ENCODE measurements at regions not wholly inside any gene's neighbourhood (a gene's known extent, or its start where the extent isn't known, plus 50 kb on each side); places are given as distances from the start of the nearest gene placed in this dataset.

GRCh38 chr2:167890739-167891138 is 356.7 kb downstream of the STK39 start:
- Histone ChIP-seq H3K36me3 (ENCODE audit: insufficient read depth, low read length) (no peaks in the 10 kb centered on the region), H3K27me3 (ENCODE audit: control insufficient read depth in 1 of 2, insufficient read depth in 2 of 2, low read length in 2 of 2) (no peaks in the 10 kb centered on the region), H3K27ac (ENCODE audit: low read depth in 1 of 2, low read length in 2 of 2) (no peak overlapping the region), H3K9me3 (ENCODE audit: control insufficient read depth in 1 of 2, insufficient read depth in 1 of 2, low read length in 2 of 2) (peaks cover 0 to 7% of the 10 kb centered on the region in 2 experiments), H3K4me3 (ENCODE audit: low read length) (no peak overlapping the region), H3K4me1 (ENCODE audit: insufficient read depth, low read length) (no peaks in the 10 kb centered on the region)
- ChIA-PET POLR2A (no interaction called here), CTCF (no interaction called here)
- no peak for ATAC-seq (ENCODE audit: poor library complexity)
- peaks cover 22% of the 10 kb centered on the region for H3K27me3 Mint-ChIP-seq
- intact Hi-C loops (cut with DNase I, micrococcal nuclease): no loop called here
- no peak overlapping the region for H3K27ac Mint-ChIP-seq
- H3K4me3 Mint-ChIP-seq: no peak overlapping the region
- no peaks in the 10 kb centered on the region for H3K36me3 Mint-ChIP-seq (ENCODE audit: low read depth)
- no peak for TF ChIP-seq CTCF (IDR thresholded peaks at IDR 0.05)
- H3K4me1 Mint-ChIP-seq (ENCODE audit: low read depth): no peaks in the 10 kb centered on the region
- peaks cover 7% of the 10 kb centered on the region for H3K9me3 Mint-ChIP-seq
- DNase-seq: no peak

- ChIA-PET CTCF (no interaction called here), POLR2A (no interaction called here)
- ATAC-seq (ENCODE audit: poor library complexity): no peak
- no peak overlapping the region for H3K4me3 ChIP-seq (ENCODE audit: low read length)
- no peaks in the 10 kb centered on the region for H3K4me1 ChIP-seq (ENCODE audit: insufficient read depth, low read length)
- Mint-ChIP-seq H3K4me1 (ENCODE audit: low read depth) (no peaks in the 10 kb centered on the region), H3K9me3 (no peaks in the 10 kb centered on the region), H3K27ac (no peak overlapping the region), H3K27me3 (no peaks in the 10 kb centered on the region), H3K4me3 (no peak overlapping the region), H3K36me3 (ENCODE audit: low read depth) (no peaks in the 10 kb centered on the region)
- no peaks in the 10 kb centered on the region for H3K36me3 ChIP-seq (ENCODE audit: insufficient read depth, low read length)
- H3K9me3 ChIP-seq (ENCODE audit: control insufficient read depth in 1 of 2, insufficient read depth in 1 of 2, low read length in 2 of 2): no peaks in the 10 kb centered on the region
- no peak for TF ChIP-seq CTCF (IDR thresholded peaks at IDR 0.05)
- intact Hi-C loops (cut with DNase I, micrococcal nuclease): no loop called here
- no peak overlapping the region for H3K27ac ChIP-seq (ENCODE audit: low read depth in 1 of 2, low read length in 2 of 2)
- DNase-seq: no peak
- no peaks in the 10 kb centered on the region for H3K27me3 ChIP-seq (ENCODE audit: control insufficient read depth in 1 of 2, insufficient read depth in 2 of 2, low read length in 2 of 2)
Measured at GRCh38 chr2:167880415-167880814, 367.0 kb downstream of the STK39 start.

- H3K36me3 ChIP-seq (ENCODE audit: insufficient read depth, low read length): no peaks in the 10 kb centered on the region
- H3K27me3 Mint-ChIP-seq: peaks cover 4% of the 10 kb centered on the region
- H3K27ac ChIP-seq (ENCODE audit: low read depth in 1 of 2, low read length in 2 of 2): no peak overlapping the region
- no peaks in the 10 kb centered on the region for H3K36me3 Mint-ChIP-seq (ENCODE audit: low read depth)
- no peaks in the 10 kb centered on the region for H3K9me3 ChIP-seq (ENCODE audit: control insufficient read depth in 1 of 2, insufficient read depth in 1 of 2, low read length in 2 of 2)
- ChIA-PET POLR2A (no interaction called here), CTCF (no interaction called here)
- DNase-seq: no peak
- no peak overlapping the region for H3K27ac Mint-ChIP-seq
- no peaks in the 10 kb centered on the region for H3K4me1 Mint-ChIP-seq (ENCODE audit: low read depth)
- H3K4me1 ChIP-seq (ENCODE audit: insufficient read depth, low read length): no peaks in the 10 kb centered on the region
- intact Hi-C loops (cut with DNase I, micrococcal nuclease): no loop called here
- peaks cover 2% of the 10 kb centered on the region for H3K9me3 Mint-ChIP-seq
- H3K27me3 ChIP-seq (ENCODE audit: control insufficient read depth in 1 of 2, insufficient read depth in 2 of 2, low read length in 2 of 2): no peaks in the 10 kb centered on the region
- H3K4me3 Mint-ChIP-seq: no peak overlapping the region
- no peak overlapping the region for H3K4me3 ChIP-seq (ENCODE audit: low read length)
- no peak for TF ChIP-seq CTCF (IDR thresholded peaks at IDR 0.05)
- ATAC-seq (ENCODE audit: poor library complexity): no peak
Measured at GRCh38 chr2:167875529-167875928, 371.9 kb downstream of the STK39 start.

Measured in CD4-positive, alpha-beta T cell (primary cell).